ENCODE measurements at regions not wholly inside any gene's neighbourhood (a gene's known extent, or its start where the extent isn't known, plus 50 kb on each side); places are given as distances from the start of the nearest gene placed in this dataset.

DNA sequence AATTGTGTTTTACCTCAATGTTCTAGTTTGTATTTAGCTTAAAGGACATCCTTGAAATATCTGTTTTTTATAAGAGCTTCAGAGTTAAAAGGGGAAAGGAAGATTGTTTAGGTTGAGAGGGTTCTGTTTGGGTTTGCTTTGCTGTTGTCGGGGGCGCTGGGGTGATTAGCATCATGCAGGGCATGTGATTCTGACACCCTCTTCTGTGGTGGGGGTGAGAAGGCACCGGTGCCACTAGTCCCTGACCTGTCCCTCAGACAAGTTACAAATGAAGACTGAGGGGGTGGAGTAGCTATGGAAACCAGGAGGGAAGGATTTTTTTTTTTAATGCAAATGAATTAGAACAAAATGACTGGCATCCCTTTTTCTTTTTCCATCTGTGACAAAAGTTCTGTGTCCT lies 291.3 kb downstream of the RPAP3 start:
- no peaks in the 10 kb centered on the region for H3K36me3 ChIP-seq
- H3K4me1 ChIP-seq (ENCODE audit: insufficient read depth) = no peaks in the 10 kb centered on the region
- WGBS, 3 donors = 56 to 82% (median 64%) methylated on average over 3 of the region's 3 CpGs
- no peak for DNase-seq
- no peaks in the 10 kb centered on the region for H3K27me3 ChIP-seq
- no peaks in the 10 kb centered on the region for H3K9me3 ChIP-seq
- no peak overlapping the region for H3K4me3 ChIP-seq
- TF ChIP-seq CTCF (IDR thresholded peaks at IDR 0.05) (no peak), EP300 (IDR thresholded peaks at IDR 0.05) (no peak), POLR2A (IDR thresholded peaks at IDR 0.05) (no peak)
- no peak overlapping the region for H3K27ac ChIP-seq
- intact Hi-C loops (cut with DNase I) = no loop called here

GRCh38 chr12:47413806-47414205 lies 292.0 kb downstream of the RPAP3 start:
- Histone ChIP-seq H3K27me3 (no peaks in the 10 kb centered on the region), H3K27ac (no peak overlapping the region), H3K4me3 (no peak overlapping the region), H3K36me3 (no peaks in the 10 kb centered on the region), H3K9me3 (no peaks in the 10 kb centered on the region), H3K4me1 (ENCODE audit: insufficient read depth) (no peaks in the 10 kb centered on the region)
- TF ChIP-seq EP300 (IDR thresholded peaks at IDR 0.05) (no peak), CTCF (IDR thresholded peaks at IDR 0.05) (no peak), POLR2A (IDR thresholded peaks at IDR 0.05) (no peak)
- intact Hi-C loops (cut with DNase I) = no loop called here
- DNase-seq = no peak

GRCh38 chr12:47412601-47413236 lies 293.1 kb downstream of the RPAP3 start:
- intact Hi-C loops (cut with DNase I) = no loop called here
- TF ChIP-seq EP300 (IDR thresholded peaks at IDR 0.05) (no peak), POLR2A (IDR thresholded peaks at IDR 0.05) (no peak), CTCF (IDR thresholded peaks at IDR 0.05) (no peak)

GRCh38 chr12:47411966-47412365 lies 293.9 kb downstream of the RPAP3 start:
- Histone ChIP-seq H3K9me3 (no peaks in the 10 kb centered on the region), H3K27ac (no peak overlapping the region), H3K4me1 (ENCODE audit: insufficient read depth) (no peaks in the 10 kb centered on the region), H3K27me3 (no peaks in the 10 kb centered on the region), H3K4me3 (no peak overlapping the region), H3K36me3 (no peaks in the 10 kb centered on the region)
- intact Hi-C loops (cut with DNase I) = no loop called here
- no peak for DNase-seq
- TF ChIP-seq POLR2A (IDR thresholded peaks at IDR 0.05) (no peak), CTCF (IDR thresholded peaks at IDR 0.05) (no peak), EP300 (IDR thresholded peaks at IDR 0.05) (no peak)

More at GRCh38 chr12:47412601-47413236, 293.1 kb downstream of the RPAP3 start:
- Histone ChIP-seq H3K4me3 (no peak overlapping the region), H3K9me3 (no peaks in the 10 kb centered on the region), H3K27ac (no peak overlapping the region), H3K4me1 (ENCODE audit: insufficient read depth) (no peaks in the 10 kb centered on the region), H3K27me3 (no peaks in the 10 kb centered on the region), H3K36me3 (no peaks in the 10 kb centered on the region)
- no peak for DNase-seq
- WGBS, 3 donors = 85 to 89% (median 86%) methylated on average over 3 of the region's 3 CpGs
